ENCODE measurements at regions not wholly inside any gene's neighbourhood (a gene's known extent, or its start where the extent isn't known, plus 50 kb on each side); places are given as distances from the start of the nearest gene placed in this dataset.
A peak's percentile ranks its signal among the peaks of the same experiment; 100 is the strongest.

DNA sequence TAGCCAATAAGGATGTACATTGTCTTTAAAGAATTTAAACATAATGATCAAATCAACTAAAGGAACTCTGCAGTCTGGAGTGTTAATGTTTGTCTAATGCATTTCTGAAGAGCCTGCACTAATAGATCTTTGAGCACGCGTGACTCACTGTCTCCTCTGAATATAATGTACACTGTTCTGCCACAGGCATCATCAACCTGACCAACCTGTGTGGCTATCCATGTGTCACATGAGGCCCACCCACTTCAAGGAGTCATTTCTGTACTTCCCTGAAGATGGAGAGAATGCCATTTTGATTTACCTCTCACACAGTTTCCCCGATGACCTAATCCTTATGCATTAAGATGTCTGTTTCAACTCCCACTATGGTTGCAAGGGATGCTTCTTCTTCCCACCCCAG is 434.0 kb upstream of the SPHKAP start:
- Histone ChIP-seq H3K4me1 (ENCODE audit: control insufficient read depth in 2 of 2, insufficient read depth in 2 of 2, low read length in 2 of 2) (no peaks in the 10 kb centered on the region), H3K9me3 (ENCODE audit: control insufficient read depth in 2 of 2, low read length in 2 of 2) (no peaks in the 10 kb centered on the region), H3K36me3 (ENCODE audit: control insufficient read depth in 2 of 2, insufficient read depth in 2 of 2, low read length in 2 of 2) (no peaks in the 10 kb centered on the region), H3K27me3 (ENCODE audit: control insufficient read depth in 2 of 2, insufficient read depth in 2 of 2, low read length in 2 of 2) (no peaks in the 10 kb centered on the region), H3K4me3 (ENCODE audit: low read length in 2 of 2) (no peak overlapping the region), H3K27ac (ENCODE audit: low read depth in 2 of 2, low read length in 2 of 2) (no peak overlapping the region), H3K9ac (ENCODE audit: low read depth in 1 of 2, low read length in 2 of 2) (no peak overlapping the region)

DNA sequence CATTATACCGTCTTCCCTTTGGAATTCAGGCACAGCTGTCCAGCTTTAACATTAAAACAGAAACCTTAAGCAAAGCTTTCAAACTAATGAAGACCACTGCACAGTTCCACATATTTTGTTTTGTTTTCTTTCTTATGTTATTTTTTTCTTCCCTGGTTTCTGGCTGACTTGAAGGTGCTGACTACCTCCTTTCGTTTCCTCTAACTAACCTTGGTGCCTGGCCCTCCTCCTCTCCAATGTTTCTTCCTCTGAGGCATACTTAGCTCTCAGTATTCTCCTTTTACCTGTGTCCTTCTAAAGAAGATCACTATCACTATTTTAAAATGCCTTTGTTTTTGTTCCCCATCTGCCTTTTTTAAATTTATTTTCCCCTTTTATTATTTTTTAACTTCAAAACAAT is 433.3 kb upstream of the SPHKAP start:
- H3K27me3 ChIP-seq (ENCODE audit: control insufficient read depth in 2 of 2, insufficient read depth in 2 of 2, low read length in 2 of 2): no peaks in the 10 kb centered on the region
- H3K9me3 ChIP-seq (ENCODE audit: control insufficient read depth in 2 of 2, low read length in 2 of 2): no peaks in the 10 kb centered on the region
- H3K36me3 ChIP-seq (ENCODE audit: control insufficient read depth in 2 of 2, insufficient read depth in 2 of 2, low read length in 2 of 2): no peaks in the 10 kb centered on the region
- H3K4me3 ChIP-seq (ENCODE audit: low read length in 2 of 2): no peak overlapping the region
- H3K27ac ChIP-seq (ENCODE audit: low read depth in 2 of 2, low read length in 2 of 2): no peak overlapping the region
- no peak overlapping the region for H3K9ac ChIP-seq (ENCODE audit: low read depth in 1 of 2, low read length in 2 of 2)
- no peaks in the 10 kb centered on the region for H3K4me1 ChIP-seq (ENCODE audit: control insufficient read depth in 2 of 2, insufficient read depth in 2 of 2, low read length in 2 of 2)

DNA sequence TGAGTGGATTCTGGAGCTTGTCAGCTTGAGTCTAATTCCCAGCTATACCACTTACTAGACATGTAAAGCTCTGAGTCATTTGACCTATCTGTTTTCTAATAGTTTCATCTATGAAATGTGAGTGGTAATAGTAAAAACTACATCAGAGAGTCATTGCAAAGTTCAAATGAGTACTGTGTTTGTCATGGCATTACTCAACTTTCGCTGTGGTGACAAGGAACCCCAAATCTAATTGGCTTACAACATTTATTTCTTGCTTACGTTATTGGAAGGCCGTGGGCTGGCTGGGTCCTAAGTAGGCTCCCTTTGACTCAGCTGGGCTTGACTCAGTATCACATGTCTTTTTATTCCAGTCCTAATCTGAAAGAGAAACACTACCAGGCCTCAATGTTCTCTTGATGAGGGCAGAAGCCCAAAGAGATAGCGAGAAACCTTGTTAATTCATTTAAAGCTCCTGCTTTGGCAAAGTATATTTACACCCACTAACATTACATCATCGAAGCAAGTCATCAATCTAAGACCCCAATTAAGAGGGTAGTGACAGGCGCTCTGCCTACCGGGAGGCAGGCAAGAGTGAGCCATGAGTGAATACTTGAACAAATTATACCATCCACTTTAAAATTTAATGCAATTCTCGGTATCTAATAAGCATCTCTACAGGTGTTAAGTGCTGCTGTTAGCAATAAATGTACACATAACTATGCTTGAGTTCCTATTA is 431.8 kb upstream of the SPHKAP start:
- H3K9me3 ChIP-seq (ENCODE audit: control insufficient read depth in 2 of 2, low read length in 2 of 2): no peaks in the 10 kb centered on the region
- H3K4me3 ChIP-seq (ENCODE audit: low read length in 2 of 2): no peak overlapping the region
- no peaks in the 10 kb centered on the region for H3K4me1 ChIP-seq (ENCODE audit: control insufficient read depth in 2 of 2, insufficient read depth in 2 of 2, low read length in 2 of 2)
- no peaks in the 10 kb centered on the region for H3K27me3 ChIP-seq (ENCODE audit: control insufficient read depth in 2 of 2, insufficient read depth in 2 of 2, low read length in 2 of 2)
- H3K36me3 ChIP-seq (ENCODE audit: control insufficient read depth in 2 of 2, insufficient read depth in 2 of 2, low read length in 2 of 2): no peaks in the 10 kb centered on the region
- no peak overlapping the region for H3K9ac ChIP-seq (ENCODE audit: low read depth in 1 of 2, low read length in 2 of 2)
- H3K27ac ChIP-seq (ENCODE audit: low read depth in 2 of 2, low read length in 2 of 2): no peak overlapping the region

DNA sequence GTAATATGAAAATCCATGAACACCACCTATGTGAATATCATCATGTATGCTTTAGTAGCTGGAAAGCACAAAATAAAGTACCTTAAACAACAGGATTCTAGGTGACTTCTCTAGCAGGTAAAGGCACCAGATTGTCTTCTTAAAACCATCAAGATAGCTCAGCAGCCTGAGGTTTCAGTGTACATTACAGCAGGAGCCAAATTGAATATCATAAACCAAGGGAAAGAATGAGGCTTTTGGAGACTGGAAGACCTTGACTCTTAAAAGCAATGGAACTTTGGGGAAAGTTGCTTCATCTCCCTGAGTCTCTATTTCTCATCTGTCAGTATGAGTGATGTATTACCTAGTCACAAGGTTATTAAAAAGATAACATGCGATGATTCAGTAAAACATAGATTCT is 429.7 kb upstream of the SPHKAP start:
- Histone ChIP-seq H3K9me3 (ENCODE audit: control insufficient read depth in 2 of 2, low read length in 2 of 2) (no peaks in the 10 kb centered on the region), H3K27ac (ENCODE audit: low read depth in 2 of 2, low read length in 2 of 2) (no peak overlapping the region), H3K4me1 (ENCODE audit: control insufficient read depth in 2 of 2, insufficient read depth in 2 of 2, low read length in 2 of 2) (no peaks in the 10 kb centered on the region)

DNA sequence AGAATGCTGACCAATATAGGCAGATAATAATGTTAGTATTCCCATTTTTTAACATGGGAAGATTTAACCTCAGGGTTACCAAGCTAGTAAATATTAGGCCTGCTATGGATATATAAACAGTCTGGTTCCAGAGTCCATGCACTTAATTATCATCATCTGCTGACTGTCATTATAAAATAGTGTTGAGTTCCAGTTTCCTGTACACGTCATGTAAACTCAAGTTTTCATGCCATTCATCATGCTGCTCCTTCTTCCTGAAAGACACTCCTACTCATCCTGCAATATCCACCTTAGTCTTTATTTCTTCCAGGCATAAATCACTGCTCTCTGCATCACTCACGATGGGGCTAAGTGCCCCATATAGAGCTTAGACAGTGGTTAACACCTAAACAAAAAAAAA is 420.8 kb upstream of the SPHKAP start:
- H3K27me3 ChIP-seq (ENCODE audit: control insufficient read depth in 2 of 2, insufficient read depth in 2 of 2, low read length in 2 of 2): no peaks in the 10 kb centered on the region
- H3K4me1 ChIP-seq (ENCODE audit: control insufficient read depth in 2 of 2, insufficient read depth in 2 of 2, low read length in 2 of 2): peaks cover 8 to 12% of the 10 kb centered on the region in 2 donors
- H3K36me3 ChIP-seq (ENCODE audit: control insufficient read depth in 2 of 2, insufficient read depth in 2 of 2, low read length in 2 of 2): no peaks in the 10 kb centered on the region
- H3K9ac ChIP-seq (ENCODE audit: low read depth in 1 of 2, low read length in 2 of 2): no peak overlapping the region
- H3K27ac ChIP-seq (ENCODE audit: low read depth in 2 of 2, low read length in 2 of 2): no peak overlapping the region
- no peak overlapping the region for H3K4me3 ChIP-seq (ENCODE audit: low read length in 2 of 2)
- H3K9me3 ChIP-seq (ENCODE audit: control insufficient read depth in 2 of 2, low read length in 2 of 2): peaks cover 0 to 2% of the 10 kb centered on the region in 2 donors

More for the DNA sequence above, 429.7 kb upstream of the SPHKAP start:
- Histone ChIP-seq H3K36me3 (ENCODE audit: control insufficient read depth in 2 of 2, insufficient read depth in 2 of 2, low read length in 2 of 2) (no peaks in the 10 kb centered on the region), H3K4me3 (ENCODE audit: low read length in 2 of 2) (no peak overlapping the region), H3K27me3 (ENCODE audit: control insufficient read depth in 2 of 2, insufficient read depth in 2 of 2, low read length in 2 of 2) (no peaks in the 10 kb centered on the region), H3K9ac (ENCODE audit: low read depth in 1 of 2, low read length in 2 of 2) (no peak overlapping the region)

DNA sequence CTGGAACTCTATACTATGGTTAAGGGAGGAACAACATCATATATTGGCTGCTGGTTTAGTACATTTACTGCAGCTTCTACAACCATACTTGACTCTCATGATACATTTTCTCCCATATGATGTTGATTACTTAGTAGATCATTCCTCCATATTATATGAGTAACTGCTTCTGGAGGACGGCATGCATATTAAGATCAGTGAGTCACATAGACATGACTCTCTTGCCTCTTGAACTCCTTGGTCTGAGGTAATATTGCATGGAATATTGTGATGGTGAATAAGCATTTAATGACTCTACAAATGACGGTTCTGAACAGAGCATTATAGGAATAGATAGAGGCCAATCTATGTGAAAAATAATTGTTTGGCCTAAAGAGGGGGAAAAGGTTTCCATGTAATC is 418.8 kb upstream of the SPHKAP start:
- no peaks in the 10 kb centered on the region for H3K9me3 ChIP-seq (ENCODE audit: control insufficient read depth in 2 of 2, low read length in 2 of 2)
- H3K27ac ChIP-seq (ENCODE audit: low read depth in 2 of 2, low read length in 2 of 2): peak overlapping the region; percentile 39 to 74
- H3K4me3 ChIP-seq (ENCODE audit: low read length in 2 of 2): no peak overlapping the region
- H3K27me3 ChIP-seq (ENCODE audit: control insufficient read depth in 2 of 2, insufficient read depth in 2 of 2, low read length in 2 of 2): no peaks in the 10 kb centered on the region
- H3K36me3 ChIP-seq (ENCODE audit: control insufficient read depth in 2 of 2, insufficient read depth in 2 of 2, low read length in 2 of 2): no peaks in the 10 kb centered on the region
- peaks cover 14 to 16% of the 10 kb centered on the region in 2 donors for H3K4me1 ChIP-seq (ENCODE audit: control insufficient read depth in 2 of 2, insufficient read depth in 2 of 2, low read length in 2 of 2)
- H3K9ac ChIP-seq (ENCODE audit: low read depth in 1 of 2, low read length in 2 of 2): no peak overlapping the region

DNA sequence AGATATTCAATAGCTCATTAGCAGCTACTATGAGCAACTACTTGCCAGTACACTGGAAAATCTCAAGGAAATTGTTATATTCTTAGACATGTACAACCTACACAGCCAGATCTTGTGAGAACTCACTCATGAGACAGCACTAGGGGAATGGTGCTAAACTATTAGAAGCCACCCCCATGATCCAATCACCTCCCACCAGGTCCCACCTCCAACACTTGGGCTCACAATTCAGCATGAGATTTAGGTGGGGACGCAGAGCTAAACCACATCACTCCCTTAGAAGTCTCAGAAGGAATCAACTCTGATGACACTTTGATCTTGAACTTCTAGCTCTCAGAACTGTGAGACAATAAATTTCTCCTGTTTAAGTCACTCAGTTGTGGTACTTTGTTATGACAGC is 418.3 kb upstream of the SPHKAP start:
- Histone ChIP-seq H3K36me3 (ENCODE audit: control insufficient read depth in 2 of 2, insufficient read depth in 2 of 2, low read length in 2 of 2) (no peaks in the 10 kb centered on the region), H3K27ac (ENCODE audit: low read depth in 2 of 2, low read length in 2 of 2) (peak overlapping the region; percentile 39 to 74), H3K4me1 (ENCODE audit: control insufficient read depth in 2 of 2, insufficient read depth in 2 of 2, low read length in 2 of 2) (peaks cover 14 to 20% of the 10 kb centered on the region in 2 donors), H3K4me3 (ENCODE audit: low read length in 2 of 2) (peak overlapping the region in 1 of 2 donors; percentile 24), H3K27me3 (ENCODE audit: control insufficient read depth in 2 of 2, insufficient read depth in 2 of 2, low read length in 2 of 2) (no peaks in the 10 kb centered on the region), H3K9me3 (ENCODE audit: control insufficient read depth in 2 of 2, low read length in 2 of 2) (no peaks in the 10 kb centered on the region), H3K9ac (ENCODE audit: low read depth in 1 of 2, low read length in 2 of 2) (no peak overlapping the region)

DNA sequence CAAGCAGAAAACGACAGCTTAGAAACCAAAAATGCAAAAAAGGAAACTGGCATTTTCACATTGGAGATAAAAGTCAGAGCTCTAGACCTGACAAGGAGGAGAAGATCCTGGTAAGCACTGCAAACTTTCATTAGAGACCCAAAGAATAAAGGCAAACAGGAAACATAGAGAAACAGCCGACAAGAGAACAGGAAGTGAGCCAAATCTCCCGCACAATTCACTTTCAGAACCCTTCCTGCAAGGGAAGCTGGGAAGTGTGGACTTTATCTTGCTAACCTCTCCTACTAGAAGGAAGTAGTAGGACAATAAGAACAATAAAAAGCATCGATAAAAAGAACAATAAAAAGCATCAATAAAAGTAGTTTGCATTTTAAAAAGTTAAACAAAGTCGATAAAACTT is 417.8 kb upstream of the SPHKAP start:
- Histone ChIP-seq H3K9ac (ENCODE audit: low read depth in 1 of 2, low read length in 2 of 2) (no peak overlapping the region), H3K9me3 (ENCODE audit: control insufficient read depth in 2 of 2, low read length in 2 of 2) (no peaks in the 10 kb centered on the region), H3K4me3 (ENCODE audit: low read length in 2 of 2) (peak overlapping the region in 1 of 2 donors; percentile 48), H3K4me1 (ENCODE audit: control insufficient read depth in 2 of 2, insufficient read depth in 2 of 2, low read length in 2 of 2) (peaks cover 14 to 23% of the 10 kb centered on the region in 2 donors), H3K27me3 (ENCODE audit: control insufficient read depth in 2 of 2, insufficient read depth in 2 of 2, low read length in 2 of 2) (no peaks in the 10 kb centered on the region), H3K27ac (ENCODE audit: low read depth in 2 of 2, low read length in 2 of 2) (peak overlapping the region; percentile 57 to 74), H3K36me3 (ENCODE audit: control insufficient read depth in 2 of 2, insufficient read depth in 2 of 2, low read length in 2 of 2) (no peaks in the 10 kb centered on the region)

DNA sequence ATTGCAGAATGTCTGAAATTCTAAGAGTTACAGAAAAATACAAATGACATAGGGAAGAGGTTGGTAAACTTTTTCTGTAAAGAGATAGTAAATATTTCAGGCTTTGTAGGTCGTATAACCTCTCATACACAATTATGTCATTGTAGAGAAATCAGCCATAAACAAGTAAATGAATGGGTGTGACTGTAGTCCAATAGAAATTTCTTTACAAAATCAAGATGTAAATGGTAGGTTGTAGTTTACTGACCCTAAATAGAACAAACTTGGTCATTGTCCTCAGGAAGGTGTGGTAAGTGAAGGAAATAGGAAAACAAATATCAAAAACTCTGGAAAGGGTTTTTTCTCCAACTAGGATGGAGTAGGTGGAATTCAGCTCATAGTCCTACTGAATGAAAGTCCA is 415.5 kb upstream of the SPHKAP start:
- peak overlapping the region; percentile 7 to 21 for H3K27ac ChIP-seq (ENCODE audit: low read depth in 2 of 2, low read length in 2 of 2)
- H3K9ac ChIP-seq (ENCODE audit: low read depth in 1 of 2, low read length in 2 of 2): no peak overlapping the region
- H3K4me1 ChIP-seq (ENCODE audit: control insufficient read depth in 2 of 2, insufficient read depth in 2 of 2, low read length in 2 of 2): peaks cover 14 to 23% of the 10 kb centered on the region in 2 donors
- no peaks in the 10 kb centered on the region for H3K27me3 ChIP-seq (ENCODE audit: control insufficient read depth in 2 of 2, insufficient read depth in 2 of 2, low read length in 2 of 2)
- no peaks in the 10 kb centered on the region for H3K36me3 ChIP-seq (ENCODE audit: control insufficient read depth in 2 of 2, insufficient read depth in 2 of 2, low read length in 2 of 2)
- H3K4me3 ChIP-seq (ENCODE audit: low read length in 2 of 2): no peak overlapping the region
- no peaks in the 10 kb centered on the region for H3K9me3 ChIP-seq (ENCODE audit: control insufficient read depth in 2 of 2, low read length in 2 of 2)

DNA sequence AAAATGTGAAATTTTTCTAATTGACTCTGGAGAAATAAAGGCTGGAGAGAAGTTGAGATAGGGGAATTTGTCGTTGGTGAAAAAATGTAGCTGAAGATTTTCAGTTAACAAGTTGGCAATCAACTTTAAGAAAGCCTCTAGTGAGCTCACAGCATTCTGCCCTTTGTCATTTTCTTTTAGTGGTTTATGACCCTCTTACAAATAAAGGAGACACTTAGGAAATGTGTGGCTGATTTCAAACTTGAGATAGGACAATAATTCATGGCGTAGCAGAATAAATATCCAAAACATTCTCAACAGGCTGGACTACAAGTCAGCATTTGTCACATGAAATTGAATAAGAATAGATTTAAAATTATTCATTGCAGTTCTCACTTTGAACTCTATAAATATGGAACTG is 412.5 kb upstream of the SPHKAP start:
- H3K27me3 ChIP-seq (ENCODE audit: control insufficient read depth in 2 of 2, insufficient read depth in 2 of 2, low read length in 2 of 2): no peaks in the 10 kb centered on the region
- H3K4me1 ChIP-seq (ENCODE audit: control insufficient read depth in 2 of 2, insufficient read depth in 2 of 2, low read length in 2 of 2): peaks cover 9 to 13% of the 10 kb centered on the region in 2 donors
- H3K9ac ChIP-seq (ENCODE audit: low read depth in 1 of 2, low read length in 2 of 2): no peak overlapping the region
- H3K36me3 ChIP-seq (ENCODE audit: control insufficient read depth in 2 of 2, insufficient read depth in 2 of 2, low read length in 2 of 2): no peaks in the 10 kb centered on the region
- H3K4me3 ChIP-seq (ENCODE audit: low read length in 2 of 2): no peak overlapping the region
- H3K27ac ChIP-seq (ENCODE audit: low read depth in 2 of 2, low read length in 2 of 2): peak overlapping the region in 1 of 2 donors; percentile 21
- no peaks in the 10 kb centered on the region for H3K9me3 ChIP-seq (ENCODE audit: control insufficient read depth in 2 of 2, low read length in 2 of 2)

Measured in mucosa of rectum (tissue), 2 donors.